ENCODE measurements at regions not wholly inside any gene's neighbourhood (a gene's known extent, or its start where the extent isn't known, plus 50 kb on each side); places are given as distances from the start of the nearest gene placed in this dataset.

DNA sequence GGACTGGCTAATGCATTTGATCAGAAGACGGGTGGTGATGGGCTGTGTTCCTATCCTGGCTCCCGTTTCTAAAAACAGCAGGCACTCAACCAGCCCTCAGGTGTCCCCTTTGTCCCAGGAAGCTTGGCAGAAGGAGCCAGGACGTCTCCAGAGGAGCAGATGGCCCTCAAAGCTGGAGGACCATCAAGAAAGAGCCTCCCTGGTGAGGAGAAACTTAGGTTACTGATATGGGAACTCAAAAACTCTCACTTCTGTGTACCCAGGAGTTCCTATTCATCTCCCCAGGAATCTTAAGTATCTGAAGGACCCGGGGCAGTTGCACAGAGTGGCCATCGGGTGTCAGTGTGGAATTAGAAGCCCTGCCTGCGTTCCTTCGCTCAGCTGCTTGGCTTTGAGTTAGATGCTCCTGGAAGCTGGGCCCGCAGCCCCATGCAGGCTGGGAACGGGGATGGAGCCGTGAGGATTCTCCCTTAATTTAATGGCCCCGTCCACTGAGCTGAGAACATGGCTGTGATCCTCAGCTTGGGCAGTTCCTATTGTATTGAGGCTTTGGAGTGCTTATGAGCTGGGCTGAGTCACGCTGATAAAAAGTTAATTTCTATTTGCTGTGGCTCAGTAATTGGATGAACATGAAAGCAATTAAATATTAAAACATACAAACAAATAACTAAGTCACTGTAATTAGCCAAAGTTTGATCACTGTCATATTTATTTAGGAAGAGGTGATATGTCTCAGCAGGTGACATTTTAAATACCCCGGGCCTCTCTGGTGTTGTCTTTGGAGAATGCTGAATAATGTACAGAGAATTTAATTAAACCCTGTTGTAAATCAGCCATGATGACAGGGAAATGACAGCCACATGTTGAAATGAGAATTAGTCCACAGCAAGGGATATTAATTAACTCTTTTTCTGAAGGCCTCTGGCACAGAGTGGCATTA lies 402.1 kb downstream of the SEC14L1 start:
- Mint-ChIP-seq H3K4me3 (no peak overlapping the region), H3K4me1 (peaks cover 42% of the 10 kb centered on the region), H3K27ac (no peak overlapping the region), H3K36me3 (ENCODE audit: low read depth) (peaks cover 5% of the 10 kb centered on the region), H3K9me3 (peaks cover 11% of the 10 kb centered on the region), H3K27me3 (ENCODE audit: low read depth, poor library complexity) (peaks cover 56% of the 10 kb centered on the region)
- DNase-seq = peak; percentile 78
- TF ChIP-seq, protein P1, sequence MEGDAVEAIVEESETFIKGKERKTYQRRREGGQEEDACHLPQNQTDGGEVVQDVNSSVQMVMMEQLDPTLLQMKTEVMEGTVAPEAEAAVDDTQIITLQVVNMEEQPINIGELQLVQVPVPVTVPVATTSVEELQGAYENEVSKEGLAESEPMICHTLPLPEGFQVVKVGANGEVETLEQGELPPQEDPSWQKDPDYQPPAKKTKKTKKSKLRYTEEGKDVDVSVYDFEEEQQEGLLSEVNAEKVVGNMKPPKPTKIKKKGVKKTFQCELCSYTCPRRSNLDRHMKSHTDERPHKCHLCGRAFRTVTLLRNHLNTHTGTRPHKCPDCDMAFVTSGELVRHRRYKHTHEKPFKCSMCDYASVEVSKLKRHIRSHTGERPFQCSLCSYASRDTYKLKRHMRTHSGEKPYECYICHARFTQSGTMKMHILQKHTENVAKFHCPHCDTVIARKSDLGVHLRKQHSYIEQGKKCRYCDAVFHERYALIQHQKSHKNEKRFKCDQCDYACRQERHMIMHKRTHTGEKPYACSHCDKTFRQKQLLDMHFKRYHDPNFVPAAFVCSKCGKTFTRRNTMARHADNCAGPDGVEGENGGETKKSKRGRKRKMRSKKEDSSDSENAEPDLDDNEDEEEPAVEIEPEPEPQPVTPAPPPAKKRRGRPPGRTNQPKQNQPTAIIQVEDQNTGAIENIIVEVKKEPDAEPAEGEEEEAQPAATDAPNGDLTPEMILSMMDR (IDR thresholded peaks at IDR 0.05) = peak; percentile 92

DNA sequence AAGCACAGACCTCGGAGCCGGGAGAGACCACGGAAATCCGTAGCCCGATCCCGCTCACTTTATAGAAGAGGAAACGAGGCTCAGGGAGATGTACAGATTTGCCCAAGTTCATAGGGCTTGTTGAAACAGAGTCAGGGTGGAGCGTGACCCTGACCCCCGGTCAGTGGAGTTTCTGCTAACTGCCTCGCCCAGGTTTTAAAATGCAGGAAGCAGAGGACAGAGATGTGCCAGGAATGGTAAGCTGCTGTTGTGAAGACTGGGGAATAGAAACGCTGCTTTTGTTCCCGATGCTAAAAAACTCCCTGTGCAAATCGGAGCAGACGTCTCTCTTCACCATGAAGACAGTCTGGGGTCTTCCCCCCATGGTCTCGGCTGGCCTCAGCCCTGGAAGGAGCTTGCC lies 403.0 kb downstream of the SEC14L1 start:
- Mint-ChIP-seq H3K9me3 (peaks cover 11% of the 10 kb centered on the region), H3K4me1 (peaks cover 47% of the 10 kb centered on the region)

DNA sequence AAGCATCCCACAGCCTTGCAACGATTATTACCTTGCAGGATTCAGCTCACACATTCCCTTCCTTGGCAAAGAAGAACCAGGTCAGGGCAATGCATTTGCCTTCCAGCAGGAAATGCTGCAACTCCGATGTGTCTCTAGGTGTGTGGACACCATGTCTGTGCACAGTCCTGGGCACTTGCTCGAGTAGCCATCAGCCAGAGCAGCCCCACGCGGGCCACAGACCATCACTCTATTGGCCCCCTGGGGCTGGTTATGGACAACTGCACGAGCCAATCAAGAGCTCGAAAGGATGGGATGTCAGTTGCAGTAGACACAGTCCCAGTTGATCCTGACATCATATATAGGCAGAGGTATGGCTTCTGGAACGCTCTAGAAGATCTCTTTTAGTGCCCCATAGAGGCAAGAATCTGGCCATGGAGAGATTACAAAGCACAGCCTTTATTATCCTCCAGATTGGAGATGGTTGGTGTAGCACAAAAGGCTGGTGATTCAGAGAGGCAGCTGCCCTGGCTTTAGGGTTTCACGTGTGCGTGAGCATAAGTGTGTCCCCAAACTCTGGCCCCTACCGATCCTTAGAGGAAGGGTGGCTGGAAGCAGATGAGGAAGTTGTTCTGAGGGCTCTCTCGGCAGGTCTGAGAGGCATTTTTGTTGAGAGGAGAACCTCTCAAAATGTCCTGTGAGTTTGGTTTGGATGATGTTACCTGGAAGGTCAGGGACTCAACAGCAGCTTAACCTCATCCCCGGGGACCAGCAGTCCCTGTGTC lies 403.8 kb downstream of the SEC14L1 start:
- H3K4me3 Mint-ChIP-seq = no peak overlapping the region
- TF ChIP-seq, protein P1 (IDR thresholded peaks at IDR 0.05) = no peak
- H3K27me3 Mint-ChIP-seq (ENCODE audit: low read depth, poor library complexity) = peaks cover 43% of the 10 kb centered on the region
- H3K36me3 Mint-ChIP-seq (ENCODE audit: low read depth) = peaks cover 5% of the 10 kb centered on the region
- no peak for DNase-seq
- H3K27ac Mint-ChIP-seq = no peak overlapping the region
- H3K4me1 Mint-ChIP-seq = peaks cover 55% of the 10 kb centered on the region
- H3K9me3 Mint-ChIP-seq = peaks cover 11% of the 10 kb centered on the region

More for the DNA sequence above, 403.0 kb downstream of the SEC14L1 start:
- Mint-ChIP-seq H3K4me3 (no peak overlapping the region), H3K27me3 (ENCODE audit: low read depth, poor library complexity) (peaks cover 48% of the 10 kb centered on the region), H3K27ac (no peak overlapping the region), H3K36me3 (ENCODE audit: low read depth) (peaks cover 5% of the 10 kb centered on the region)
- DNase-seq = no peak
- TF ChIP-seq, protein P1 (IDR thresholded peaks at IDR 0.05) = no peak

DNA sequence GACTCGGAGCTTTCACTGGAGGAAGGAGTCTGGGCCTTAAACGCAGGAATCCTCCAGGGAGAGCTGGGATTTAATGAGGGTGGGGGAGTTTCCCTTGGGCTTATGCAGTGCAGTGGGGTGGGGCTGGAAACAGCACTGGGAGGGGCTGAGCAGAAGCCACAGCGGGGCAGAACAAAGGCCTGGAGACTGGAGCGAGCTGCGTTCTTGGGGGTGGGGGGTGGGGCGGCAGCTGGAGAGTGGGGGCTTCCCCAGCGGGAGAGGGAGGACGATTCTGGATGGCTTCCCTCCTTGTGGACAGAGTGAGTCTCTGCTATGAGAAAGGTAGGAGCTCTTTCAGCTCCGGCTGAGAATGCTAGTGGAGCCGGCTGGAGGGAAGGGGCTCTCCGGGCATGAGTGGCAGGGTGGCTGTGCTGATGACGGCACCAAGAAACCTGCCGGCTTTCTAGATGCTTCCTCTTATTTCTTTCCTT lies 406.0 kb downstream of the SEC14L1 start:
- H3K27me3 Mint-ChIP-seq (ENCODE audit: low read depth, poor library complexity) = peaks cover 20% of the 10 kb centered on the region
- H3K36me3 Mint-ChIP-seq (ENCODE audit: low read depth) = peaks cover 5% of the 10 kb centered on the region
- H3K4me3 Mint-ChIP-seq = peak overlapping the region; percentile 67
- DNase-seq = peak; percentile 43
- no peak overlapping the region for H3K27ac Mint-ChIP-seq
- peaks cover 57% of the 10 kb centered on the region for H3K4me1 Mint-ChIP-seq
- TF ChIP-seq, protein P1 (IDR thresholded peaks at IDR 0.05) = no peak
- H3K9me3 Mint-ChIP-seq = peaks cover 7% of the 10 kb centered on the region

DNA sequence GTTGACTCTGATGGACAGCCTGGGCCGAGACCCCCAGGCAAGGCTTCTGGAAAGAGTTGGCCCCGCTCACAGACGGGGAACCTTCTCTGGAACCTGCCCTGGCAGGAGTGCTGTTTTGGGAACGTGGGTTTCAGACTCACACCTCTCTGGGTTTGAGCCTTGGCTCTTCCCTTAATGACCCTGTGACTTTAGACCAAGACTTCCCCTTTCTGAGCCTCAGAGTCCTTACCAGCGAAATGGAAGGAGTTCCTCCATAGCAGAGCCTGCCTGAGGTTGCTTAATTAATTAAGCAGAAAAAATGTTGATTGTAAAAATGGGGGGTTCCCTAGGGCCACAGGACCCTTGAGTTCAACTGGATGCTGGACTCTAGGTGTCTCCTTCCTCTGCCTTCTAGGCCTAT lies 408.2 kb downstream of the SEC14L1 start:
- peaks cover 7% of the 10 kb centered on the region for H3K9me3 Mint-ChIP-seq
- H3K4me1 Mint-ChIP-seq = peaks cover 38% of the 10 kb centered on the region
- H3K27me3 Mint-ChIP-seq (ENCODE audit: low read depth, poor library complexity) = peaks cover 9% of the 10 kb centered on the region
- peaks cover 5% of the 10 kb centered on the region for H3K36me3 Mint-ChIP-seq (ENCODE audit: low read depth)
- peak overlapping the region; percentile 26 for H3K4me3 Mint-ChIP-seq
- no peak for DNase-seq
- TF ChIP-seq, protein P1 (IDR thresholded peaks at IDR 0.05) = no peak
- no peak overlapping the region for H3K27ac Mint-ChIP-seq
